Natural killer cell (primary cell): ENCODE measurements at regions not wholly inside any gene's neighbourhood (a gene's known extent, or its start where the extent isn't known, plus 50 kb on each side); places are given as distances from the start of the nearest gene placed in this dataset.

Experiments
- ATAC-seq, 3 donors: fragments of 150-1000 bp in 2 of 3; fragments of 200-7000 bp in 1 of 3; cut with Tn5 transposase; 1 replicate in 1 of 3; 2 replicates in 2 of 3; pipeline ENCODE4 v1.10.0; 2021; ENCODE audit warnings: mild to moderate bottlenecking in 2 of 3, moderate library complexity in 2 of 3
- DNase-seq, 2 donors: peaks; one replicate each; pipeline versions ENCODE4 v3.0.0 to v3.0.0-alpha.2; 2013 to 2021; ENCODE audit warnings: mixed read lengths in 1 of 2
- H3K27ac ChIP-seq: one replicate; pipeline ENCODE4 v1.5.1; 2013; ENCODE audit warnings: mild to moderate bottlenecking, low read length
- H3K27me3 ChIP-seq: one replicate; pipeline ENCODE4 v1.6.1; 2013; ENCODE audit warnings: low read length; ENCODE audit not compliant: control insufficient read depth, insufficient read depth
- H3K36me3 ChIP-seq: one replicate; pipeline ENCODE4 v1.6.1; 2013; ENCODE audit warnings: low read length; ENCODE audit not compliant: control insufficient read depth, insufficient read depth
- H3K4me1 ChIP-seq: one replicate; pipeline ENCODE4 v1.6.1; 2013; ENCODE audit warnings: low read length; ENCODE audit not compliant: control insufficient read depth, insufficient read depth
- H3K4me3 ChIP-seq: one replicate; pipeline ENCODE4 v1.5.1; 2013; ENCODE audit warnings: low read length
- H3K9me3 ChIP-seq: one replicate; pipeline ENCODE4 v1.6.1; 2013; ENCODE audit warnings: low read length; ENCODE audit not compliant: control insufficient read depth, insufficient read depth
- H3K27ac Mint-ChIP-seq, 2 donors: one replicate each; pipeline ENCODE4 v1.8.0; 2022; ENCODE audit warnings: mild to moderate bottlenecking in 2 of 2, mixed read lengths in 2 of 2, moderate library complexity in 1 of 2
- H3K27me3 Mint-ChIP-seq, 2 donors: one replicate each; pipeline ENCODE4 v1.8.0; 2022; ENCODE audit warnings: low read depth in 2 of 2, mixed read lengths in 2 of 2
- H3K36me3 Mint-ChIP-seq: one replicate; pipeline ENCODE4 v1.8.0; 2022; ENCODE audit warnings: mixed read lengths
- H3K4me1 Mint-ChIP-seq, 2 donors: one replicate each; pipeline ENCODE4 v1.8.0; 2022; ENCODE audit warnings: mixed read lengths in 2 of 2
- H3K4me3 Mint-ChIP-seq: one replicate; pipeline ENCODE4 v1.8.0; 2022; ENCODE audit warnings: mild to moderate bottlenecking, moderate library complexity, mixed read lengths
- H3K9me3 Mint-ChIP-seq, 2 donors: one replicate each; pipeline ENCODE4 v1.8.0; 2022; ENCODE audit warnings: mixed read lengths in 2 of 2
- WGBS: methylation state at CpG from one replicate; pipeline ENCODE4 v1.1.7; 2013; ENCODE audit warnings: missing lambda C conversion rate; ENCODE audit not compliant: insufficient coverage; 5-methylcytosine and 5-hydroxymethylcytosine counted together
- intact Hi-C: fragments of 100-400 bp; cut with micrococcal nuclease; formaldehyde crosslinking; loops from one replicate; pipeline ENCODE4 v1.14.2; 2022
- TF ChIP-seq, protein P1 (sequence below): fragments of 200-600 bp; IDR thresholded peaks from one replicate; pipeline ENCODE4 v1.8.0; 2022; ENCODE audit warnings: antibody characterized with exemption

- 69% methylated on average over 2 of the region's 2 CpGs for WGBS
- H3K4me3 Mint-ChIP-seq: no peak overlapping the region
- H3K27ac Mint-ChIP-seq: no peak overlapping the region
- H3K36me3 Mint-ChIP-seq: peaks cover 9% of the 10 kb centered on the region
- Histone ChIP-seq H3K27me3 (no peaks in the 10 kb centered on the region), H3K4me1 (no peaks in the 10 kb centered on the region), H3K27ac (no peak overlapping the region), H3K9me3 (no peaks in the 10 kb centered on the region), H3K4me3 (no peak overlapping the region), H3K36me3 (no peaks in the 10 kb centered on the region)
- TF ChIP-seq, protein P1, sequence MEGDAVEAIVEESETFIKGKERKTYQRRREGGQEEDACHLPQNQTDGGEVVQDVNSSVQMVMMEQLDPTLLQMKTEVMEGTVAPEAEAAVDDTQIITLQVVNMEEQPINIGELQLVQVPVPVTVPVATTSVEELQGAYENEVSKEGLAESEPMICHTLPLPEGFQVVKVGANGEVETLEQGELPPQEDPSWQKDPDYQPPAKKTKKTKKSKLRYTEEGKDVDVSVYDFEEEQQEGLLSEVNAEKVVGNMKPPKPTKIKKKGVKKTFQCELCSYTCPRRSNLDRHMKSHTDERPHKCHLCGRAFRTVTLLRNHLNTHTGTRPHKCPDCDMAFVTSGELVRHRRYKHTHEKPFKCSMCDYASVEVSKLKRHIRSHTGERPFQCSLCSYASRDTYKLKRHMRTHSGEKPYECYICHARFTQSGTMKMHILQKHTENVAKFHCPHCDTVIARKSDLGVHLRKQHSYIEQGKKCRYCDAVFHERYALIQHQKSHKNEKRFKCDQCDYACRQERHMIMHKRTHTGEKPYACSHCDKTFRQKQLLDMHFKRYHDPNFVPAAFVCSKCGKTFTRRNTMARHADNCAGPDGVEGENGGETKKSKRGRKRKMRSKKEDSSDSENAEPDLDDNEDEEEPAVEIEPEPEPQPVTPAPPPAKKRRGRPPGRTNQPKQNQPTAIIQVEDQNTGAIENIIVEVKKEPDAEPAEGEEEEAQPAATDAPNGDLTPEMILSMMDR: no peak
- intact Hi-C loops: no loop called here
- ATAC-seq: no peak
- DNase-seq: no peak
- no peaks in the 10 kb centered on the region for H3K4me1 Mint-ChIP-seq
- H3K27me3 Mint-ChIP-seq: peaks cover 13 to 52% of the 10 kb centered on the region in 2 donors
- peaks cover 6 to 7% of the 10 kb centered on the region in 2 donors for H3K9me3 Mint-ChIP-seq
Measured at GRCh38 chr11:130749216-130749615, 167.1 kb downstream of the SNX19 start.

DNA sequence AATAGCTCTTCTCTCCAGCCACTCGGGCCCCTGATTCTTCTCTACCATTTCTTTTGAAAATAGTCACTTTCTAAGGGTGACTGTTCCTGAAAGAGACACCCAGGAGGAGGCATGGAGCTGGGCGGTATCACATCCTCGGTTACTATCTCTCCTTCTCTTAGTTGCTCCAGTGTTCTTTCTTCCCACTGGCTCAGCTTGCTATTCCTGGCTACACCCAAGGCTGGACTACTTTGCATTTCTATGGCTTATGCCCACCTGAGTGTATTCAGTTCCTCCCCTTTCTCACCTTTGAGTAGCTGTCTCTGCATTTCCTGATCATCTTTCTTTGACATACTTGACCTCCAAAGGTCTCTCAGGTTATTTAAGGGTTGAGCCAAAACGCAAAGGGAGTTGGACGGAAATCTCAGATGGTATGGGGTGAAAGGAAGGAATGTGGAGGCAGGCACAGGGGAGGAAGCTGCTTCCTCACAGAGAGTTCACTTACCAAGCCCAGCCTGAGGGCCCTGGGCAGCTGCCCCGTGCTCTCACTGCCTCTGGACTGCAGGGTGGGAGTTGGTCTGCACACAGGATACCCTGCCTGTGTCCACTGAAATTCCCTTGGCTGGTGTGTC is 155.7 kb downstream of the SNX19 start:
- intact Hi-C loops: no loop called here
- no peaks in the 10 kb centered on the region for H3K36me3 Mint-ChIP-seq
- ATAC-seq: no peak
- H3K4me1 ChIP-seq: peaks cover 3% of the 10 kb centered on the region
- H3K9me3 ChIP-seq: no peaks in the 10 kb centered on the region
- H3K27me3 ChIP-seq: no peaks in the 10 kb centered on the region
- H3K4me1 Mint-ChIP-seq: peaks cover 2 to 9% of the 10 kb centered on the region in 2 donors
- no peak overlapping the region for H3K27ac ChIP-seq
- H3K4me3 Mint-ChIP-seq: no peak overlapping the region
- no peak overlapping the region for H3K27ac Mint-ChIP-seq
- peaks cover 7 to 8% of the 10 kb centered on the region in 2 donors for H3K27me3 Mint-ChIP-seq
- DNase-seq: no peak
- WGBS: 70% methylated on average over 6 of the region's 6 CpGs
- H3K36me3 ChIP-seq: no peaks in the 10 kb centered on the region
- H3K9me3 Mint-ChIP-seq: no peaks in the 10 kb centered on the region
- no peak overlapping the region for H3K4me3 ChIP-seq
- TF ChIP-seq, protein P1: no peak

DNA sequence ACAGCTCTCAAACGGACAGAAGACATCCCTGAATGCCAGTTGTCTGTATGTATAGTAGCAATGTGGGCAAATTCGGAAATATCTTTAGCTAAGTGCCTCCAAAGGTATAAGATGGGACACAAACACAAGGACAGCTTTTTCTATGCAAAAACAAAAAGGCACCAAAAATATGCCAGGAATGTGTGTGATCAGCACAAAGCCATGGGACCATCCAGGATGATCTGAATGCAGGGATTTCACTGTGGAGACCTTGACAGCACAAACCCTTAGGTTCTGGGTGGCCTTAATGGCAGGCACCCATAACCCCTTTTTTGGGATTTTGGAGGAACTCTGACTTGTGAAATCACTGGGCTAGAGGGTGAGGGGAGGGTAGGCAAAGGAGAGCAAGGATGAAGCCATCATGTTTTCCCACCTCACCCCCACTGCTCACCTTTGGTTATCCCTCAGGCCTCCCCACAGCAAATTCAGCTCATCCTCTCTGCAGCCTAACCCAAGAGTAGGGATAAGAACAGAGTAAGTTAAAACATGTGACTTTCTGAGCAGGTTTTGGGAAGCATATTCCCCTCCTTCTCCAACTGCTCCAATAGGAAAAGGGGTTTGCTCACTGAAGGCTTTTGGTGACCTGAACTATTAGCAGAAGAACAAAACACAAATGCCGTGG is 154.6 kb downstream of the SNX19 start:
- 96% methylated on average over 3 of the region's 3 CpGs for WGBS
- Mint-ChIP-seq H3K9me3 (no peaks in the 10 kb centered on the region), H3K27me3 (peaks cover 7 to 8% of the 10 kb centered on the region in 2 donors), H3K36me3 (no peaks in the 10 kb centered on the region), H3K4me1 (peaks cover 13 to 20% of the 10 kb centered on the region in 2 donors), H3K27ac (no peak overlapping the region), H3K4me3 (no peak overlapping the region)
- Histone ChIP-seq H3K4me3 (no peak overlapping the region), H3K27ac (no peak overlapping the region), H3K27me3 (no peaks in the 10 kb centered on the region), H3K9me3 (no peaks in the 10 kb centered on the region), H3K4me1 (peaks cover 12% of the 10 kb centered on the region), H3K36me3 (no peaks in the 10 kb centered on the region)
- TF ChIP-seq, protein P1: no peak
- intact Hi-C loops: no loop called here
- ATAC-seq (peak in 1 of 3 donors; percentile 18), DNase-seq (no peak)
